ENCODE measurements at regions not wholly inside any gene's neighbourhood (a gene's known extent, or its start where the extent isn't known, plus 50 kb on each side); places are given as distances from the start of the nearest gene placed in this dataset.
A peak's percentile ranks its signal among the peaks of the same experiment; 100 is the strongest.

DNA sequence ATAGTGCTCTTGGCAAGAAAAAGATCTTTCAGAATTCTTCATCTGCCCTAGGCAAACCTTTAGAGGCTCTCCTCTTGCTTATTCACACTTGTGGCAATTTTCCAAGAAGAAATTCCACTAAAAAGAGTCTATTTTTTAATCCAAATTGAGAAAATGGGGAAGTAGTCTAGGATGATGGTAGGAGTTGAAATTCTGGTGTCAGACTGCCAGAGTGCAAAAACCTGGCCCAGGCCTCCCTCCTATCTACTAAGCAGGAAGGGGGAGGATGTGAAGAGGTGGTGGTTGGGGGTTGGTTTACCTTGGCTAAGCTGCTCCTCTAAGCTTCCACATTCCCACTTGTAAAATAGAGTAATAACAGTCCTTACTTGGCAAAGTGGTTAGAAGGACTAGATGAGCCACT, 120.6 kb upstream of the KCNJ15 start:
- BruUV-seq (replicated peaks): no TSS peak

More for the DNA sequence above, 120.6 kb upstream of the KCNJ15 start:
- Histone ChIP-seq H3K4ac (ENCODE audit: low read depth, low read length) (no peak overlapping the region), H3K23ac (ENCODE audit: low read depth, low read length) (no peak overlapping the region), H4K91ac (ENCODE audit: insufficient read depth, low read depth, low read length) (no peak overlapping the region; the same call in 1 of the 2 replicates), H3K79me1 (ENCODE audit: low read depth in 1 of 2, low read length in 2 of 2) (no peaks in the 10 kb centered on the region), H2AFZ (replicated peaks; ENCODE audit: low read length, poor library complexity) (no peak overlapping the region), H4K5ac (ENCODE audit: low read depth, low read length) (no peak overlapping the region), H3K4me2 (ENCODE audit: low read depth, low read length) (no peak overlapping the region), H2BK5ac (ENCODE audit: low read depth, low read length, poor library complexity, severe bottlenecking) (no peak overlapping the region), H4K8ac (ENCODE audit: low read depth in 2 of 2, low read length in 2 of 2) (no peak overlapping the region), H3K27ac (ENCODE audit: insufficient read depth, low read length) (no peak overlapping the region), H3K18ac (ENCODE audit: low read depth, low read length) (no peak overlapping the region), H4K20me1 (ENCODE audit: insufficient read depth, low read length) (no peaks in the 10 kb centered on the region), H2AK9ac (replicated peaks; ENCODE audit: low read depth, low read length, poor library complexity) (no peak overlapping the region), H2BK20ac (ENCODE audit: low read depth, low read length) (no peak overlapping the region; the same call in 1 of the 2 replicates), H3K56ac (ENCODE audit: extremely low read depth, insufficient read depth, low read length) (no peak overlapping the region), H3K36me3 (ENCODE audit: control insufficient read depth, insufficient read depth, low read length) (no peaks in the 10 kb centered on the region), H3K4me1 (ENCODE audit: control insufficient read depth, insufficient read depth, low read length) (peaks cover 6% of the 10 kb centered on the region), H2BK15ac (ENCODE audit: low read depth, low read length) (peak overlapping the region; percentile 26; the same call in 1 of the 3 replicates), H3K27me3 (ENCODE audit: control insufficient read depth, insufficient read depth, low read length) (peaks cover 9% of the 10 kb centered on the region), H3K9me1 (ENCODE audit: insufficient read depth, low read length) (no peaks in the 10 kb centered on the region), H2AK5ac (ENCODE audit: low read depth, low read length) (no peak overlapping the region), H3K9ac (ENCODE audit: low read depth, low read length) (no peak overlapping the region), H3K4me3 (ENCODE audit: insufficient read depth, low read depth, low read length) (no peak overlapping the region), H3K9me3 (ENCODE audit: control insufficient read depth, insufficient read depth, low read length) (no peaks in the 10 kb centered on the region), H3K14ac (replicated peaks; ENCODE audit: low read depth, low read length) (no peak overlapping the region), H2BK120ac (ENCODE audit: low read depth, low read length) (no peak overlapping the region; the same call in 1 of the 2 replicates)
- no peak for TF ChIP-seq SMC3 (IDR thresholded peaks at IDR 0.05; ENCODE audit: low read depth, low read length)
- no peak for TF ChIP-seq POLR2A (IDR thresholded peaks at IDR 0.05; ENCODE audit: low read depth, low read length)
- TF ChIP-seq MAZ (IDR thresholded peaks at IDR 0.05; ENCODE audit: borderline replicate concordance, low read depth, low read length): no peak
- TF ChIP-seq RAD21 (IDR thresholded peaks at IDR 0.05; ENCODE audit: low read length): no peak
- no peak for TF ChIP-seq RFX5 (IDR thresholded peaks at IDR 0.05; ENCODE audit: low read depth, low read length)
- TF ChIP-seq, protein P1, sequence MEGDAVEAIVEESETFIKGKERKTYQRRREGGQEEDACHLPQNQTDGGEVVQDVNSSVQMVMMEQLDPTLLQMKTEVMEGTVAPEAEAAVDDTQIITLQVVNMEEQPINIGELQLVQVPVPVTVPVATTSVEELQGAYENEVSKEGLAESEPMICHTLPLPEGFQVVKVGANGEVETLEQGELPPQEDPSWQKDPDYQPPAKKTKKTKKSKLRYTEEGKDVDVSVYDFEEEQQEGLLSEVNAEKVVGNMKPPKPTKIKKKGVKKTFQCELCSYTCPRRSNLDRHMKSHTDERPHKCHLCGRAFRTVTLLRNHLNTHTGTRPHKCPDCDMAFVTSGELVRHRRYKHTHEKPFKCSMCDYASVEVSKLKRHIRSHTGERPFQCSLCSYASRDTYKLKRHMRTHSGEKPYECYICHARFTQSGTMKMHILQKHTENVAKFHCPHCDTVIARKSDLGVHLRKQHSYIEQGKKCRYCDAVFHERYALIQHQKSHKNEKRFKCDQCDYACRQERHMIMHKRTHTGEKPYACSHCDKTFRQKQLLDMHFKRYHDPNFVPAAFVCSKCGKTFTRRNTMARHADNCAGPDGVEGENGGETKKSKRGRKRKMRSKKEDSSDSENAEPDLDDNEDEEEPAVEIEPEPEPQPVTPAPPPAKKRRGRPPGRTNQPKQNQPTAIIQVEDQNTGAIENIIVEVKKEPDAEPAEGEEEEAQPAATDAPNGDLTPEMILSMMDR (conservative IDR thresholded peaks at IDR 0.05; ENCODE audit: low read depth, low read length): no peak
- no peak for TF ChIP-seq BHLHE40 (IDR thresholded peaks at IDR 0.05; ENCODE audit: low read depth, low read length)
- TF ChIP-seq, protein P2, sequence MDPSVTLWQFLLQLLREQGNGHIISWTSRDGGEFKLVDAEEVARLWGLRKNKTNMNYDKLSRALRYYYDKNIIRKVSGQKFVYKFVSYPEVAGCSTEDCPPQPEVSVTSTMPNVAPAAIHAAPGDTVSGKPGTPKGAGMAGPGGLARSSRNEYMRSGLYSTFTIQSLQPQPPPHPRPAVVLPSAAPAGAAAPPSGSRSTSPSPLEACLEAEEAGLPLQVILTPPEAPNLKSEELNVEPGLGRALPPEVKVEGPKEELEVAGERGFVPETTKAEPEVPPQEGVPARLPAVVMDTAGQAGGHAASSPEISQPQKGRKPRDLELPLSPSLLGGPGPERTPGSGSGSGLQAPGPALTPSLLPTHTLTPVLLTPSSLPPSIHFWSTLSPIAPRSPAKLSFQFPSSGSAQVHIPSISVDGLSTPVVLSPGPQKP (IDR thresholded peaks at IDR 0.05; ENCODE audit: borderline replicate concordance, low read depth, low read length): no peak
- no peak for TF ChIP-seq CEBPB (IDR thresholded peaks at IDR 0.05; ENCODE audit: low read depth, low read length)
- TF ChIP-seq, protein P3, sequence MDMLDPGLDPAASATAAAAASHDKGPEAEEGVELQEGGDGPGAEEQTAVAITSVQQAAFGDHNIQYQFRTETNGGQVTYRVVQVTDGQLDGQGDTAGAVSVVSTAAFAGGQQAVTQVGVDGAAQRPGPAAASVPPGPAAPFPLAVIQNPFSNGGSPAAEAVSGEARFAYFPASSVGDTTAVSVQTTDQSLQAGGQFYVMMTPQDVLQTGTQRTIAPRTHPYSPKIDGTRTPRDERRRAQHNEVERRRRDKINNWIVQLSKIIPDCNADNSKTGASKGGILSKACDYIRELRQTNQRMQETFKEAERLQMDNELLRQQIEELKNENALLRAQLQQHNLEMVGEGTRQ (IDR thresholded peaks at IDR 0.05; ENCODE audit: low read depth, low read length): no peak
- TF ChIP-seq MAFK (IDR thresholded peaks at IDR 0.05; ENCODE audit: low read depth, low read length): no peak
- TF ChIP-seq FOS (IDR thresholded peaks at IDR 0.05; ENCODE audit: low read depth, low read length): no peak
- TF ChIP-seq RCOR1 (IDR thresholded peaks at IDR 0.05; ENCODE audit: insufficient replicate concordance, low read length): no peak
- ChIA-PET POLR2A (ENCODE audit: unreplicated experiment) (no interaction called here), CTCF (no interaction called here)
- in situ Hi-C loops (cut with MboI; ENCODE audit: low sequenced_read_pairs): loop anchor here (10.0 kb wide), 1 partner anchor 421 kb away; no protein-coding TSS in a partner anchor
- peak; percentile 6 for DNase-seq
- intact Hi-C loops (cut with micrococcal nuclease): no loop called here
- dilution Hi-C loops (cut with HindIII; ENCODE audit: low sequenced_read_pairs, unreplicated experiment): no loop called here
- ATAC-seq (ENCODE audit: low read depth): no peak

Data from IMR-90 (cell line).